ENCODE measurements at regions not wholly inside any gene's neighbourhood (a gene's known extent, or its start where the extent isn't known, plus 50 kb on each side); places are given as distances from the start of the nearest gene placed in this dataset.

- TF ChIP-seq TAF1 (IDR thresholded peaks at IDR 0.05; ENCODE audit: borderline replicate concordance, insufficient read depth, low read length) = no peak
- no peak for TF ChIP-seq SIN3A (IDR thresholded peaks at IDR 0.05; ENCODE audit: borderline replicate concordance, insufficient read depth, low read length)
- no peak for TF ChIP-seq POLR2AphosphoS5 (IDR thresholded peaks at IDR 0.05; ENCODE audit: low read depth, low read length)
- TF ChIP-seq REST (IDR thresholded peaks at IDR 0.05; ENCODE audit: insufficient read depth in 1 of 2, low read depth in 2 of 2, low read length in 2 of 2) = no peak
Measured at GRCh38 chr13:40350283-40350992, 316.0 kb downstream of the FOXO1 start.

Data from PFSK-1 (cell line).